CD14-positive monocyte (primary cell): ENCODE measurements at regions not wholly inside any gene's neighbourhood (a gene's known extent, or its start where the extent isn't known, plus 50 kb on each side); places are given as distances from the start of the nearest gene placed in this dataset. TPM values are rescaled to one million over a fixed set of nuclear protein-coding genes. Genes with fewer than 3 reads are reported as not detected.

ENCODE experiments used
- DNase-seq, 3 donors: peaks; one replicate each; pipeline ENCODE4 v3.0.0-alpha.2; 2011 to 2022
- H2AFZ ChIP-seq: 2 replicates; pipeline ENCODE4 v1.6.0; 2012; ENCODE audit warnings: mild to moderate bottlenecking, low read depth, low read length, inconsistent platforms; ENCODE audit not compliant: insufficient read depth, poor library complexity, severe bottlenecking
- H3K27ac ChIP-seq, 2 donors: 1 replicate in 1 of 2; 2 replicates in 1 of 2; pipeline ENCODE4 v1.5.1; 2012 to 2013; ENCODE audit warnings: low read length in 2 of 2, control low read depth in 1 of 2, inconsistent platforms in 1 of 2, low read depth in 1 of 2, mild to moderate bottlenecking in 1 of 2
- H3K27me3 ChIP-seq, 2 donors: one replicate each; pipeline versions ENCODE4 v1.6.0 to v1.6.1; 2011 to 2013; ENCODE audit warnings: low read length in 2 of 2; ENCODE audit not compliant: control insufficient read depth in 2 of 2, insufficient read depth in 2 of 2
- H3K36me3 ChIP-seq, 2 donors: replicated peaks in 1 of 2; 1 replicate in 1 of 2; 2 replicates in 1 of 2; pipeline versions ENCODE4 v1.5.1 to v1.6.1; 2012 to 2013; ENCODE audit warnings: low read length in 2 of 2, control low read depth in 1 of 2, inconsistent platforms in 1 of 2, mild to moderate bottlenecking in 1 of 2; ENCODE audit not compliant: insufficient read depth in 2 of 2, control insufficient read depth in 1 of 2
- H3K4me1 ChIP-seq, 2 donors: 1 replicate in 1 of 2; 2 replicates in 1 of 2; pipeline versions ENCODE4 v1.5.1 to v1.6.1; 2012 to 2013; ENCODE audit warnings: low read length in 2 of 2, control low read depth in 1 of 2, inconsistent platforms in 1 of 2, mild to moderate bottlenecking in 1 of 2, moderate library complexity in 1 of 2; ENCODE audit not compliant: insufficient read depth in 2 of 2, control insufficient read depth in 1 of 2
- H3K4me2 ChIP-seq: replicated peaks from 2 replicates; pipeline ENCODE3; 2012; ENCODE audit warnings: low read length, moderate library complexity, mild to moderate bottlenecking; ENCODE audit not compliant: poor library complexity, severe bottlenecking; ENCODE audit errors: extremely low read depth
- H3K4me3 ChIP-seq, 3 experiments: fragments of 200-600 bp in 1 of 3; sonication (generic) in 1 of 3; replicated peaks in 1 of 3; 1 replicate in 2 of 3; 2 replicates in 1 of 3; pipeline ENCODE4 v1.5.1; 2011 to 2013; ENCODE audit warnings: low read length in 3 of 3, mild to moderate bottlenecking in 3 of 3, control low read depth in 2 of 3, low read depth in 2 of 3, inconsistent platforms in 1 of 3, moderate library complexity in 1 of 3
- H3K79me2 ChIP-seq: 2 replicates; pipeline ENCODE4 v1.6.0; 2012; ENCODE audit warnings: mild to moderate bottlenecking, control low read depth, inconsistent platforms, low read length, moderate library complexity; ENCODE audit not compliant: insufficient read depth
- H3K9ac ChIP-seq: 2 replicates; pipeline ENCODE4 v1.6.0; 2017; ENCODE audit warnings: low read length, mild to moderate bottlenecking; ENCODE audit not compliant: insufficient read depth, poor library complexity, severe bottlenecking
- H3K9me3 ChIP-seq, 2 donors: replicated peaks in 1 of 2; 1 replicate in 1 of 2; 2 replicates in 1 of 2; pipeline versions ENCODE4 v1.5.1 to v1.6.1; 2012 to 2013; ENCODE audit warnings: low read length in 2 of 2, control low read depth in 1 of 2; ENCODE audit not compliant: control insufficient read depth in 1 of 2, insufficient read depth in 1 of 2
- H4K20me1 ChIP-seq: 2 replicates; pipeline ENCODE4 v1.6.0; 2012; ENCODE audit warnings: mild to moderate bottlenecking, low read length, control low read depth, moderate library complexity; ENCODE audit not compliant: insufficient read depth
- H3K27ac Mint-ChIP-seq, 7 donors: one replicate each; pipeline ENCODE4 v1.8.0; 2020; ENCODE audit warnings: mild to moderate bottlenecking in 7 of 7, mixed read lengths in 7 of 7, moderate library complexity in 6 of 7, inconsistent platforms in 2 of 7
- H3K27me3 Mint-ChIP-seq, 3 donors: one replicate each; pipeline ENCODE4 v1.8.0; 2021 to 2022; ENCODE audit warnings: low read depth in 3 of 3, mild to moderate bottlenecking in 3 of 3, mixed read lengths in 3 of 3, moderate library complexity in 3 of 3, inconsistent platforms in 1 of 3
- H3K36me3 Mint-ChIP-seq, 2 donors: one replicate each; pipeline ENCODE4 v1.8.0; 2020; ENCODE audit warnings: mixed read lengths in 2 of 2, inconsistent platforms in 1 of 2, mild to moderate bottlenecking in 1 of 2
- H3K4me1 Mint-ChIP-seq: one replicate; pipeline ENCODE4 v1.8.0; 2020; ENCODE audit warnings: mild to moderate bottlenecking, mixed read lengths
- H3K4me3 Mint-ChIP-seq, 2 donors: one replicate each; pipeline ENCODE4 v1.8.0; 2020; ENCODE audit warnings: mild to moderate bottlenecking in 2 of 2, mixed read lengths in 2 of 2, moderate library complexity in 1 of 2
- H3K9me3 Mint-ChIP-seq, 7 donors: one replicate each; pipeline ENCODE4 v1.8.0; 2020 to 2022; ENCODE audit warnings: mixed read lengths in 7 of 7, mild to moderate bottlenecking in 6 of 7, moderate library complexity in 6 of 7, inconsistent platforms in 2 of 7
- WGBS: methylation state at CpG from one replicate; pipeline ENCODE4 v1.1.5; 2013; ENCODE audit warnings: missing lambda C conversion rate; ENCODE audit not compliant: insufficient coverage; 5-methylcytosine and 5-hydroxymethylcytosine counted together
- intact Hi-C, 2 donors: fragments of 100-400 bp; cut with micrococcal nuclease; formaldehyde crosslinking; loops; one replicate each; pipeline versions ENCODE4 v1.15.0 to v1.15.1; 2023
- small RNA-seq: library from RNA; depleted of rRNA; stranded (forward); fragments of <200 nt; gene quantifications from one replicate; pipeline ENCODE3, GENCODE V24; 2012; ENCODE audit warnings: low read depth; ENCODE audit not compliant: insufficient read length
- TF ChIP-seq, protein P1 (sequence below): fragments of 200-600 bp; IDR thresholded peaks from one replicate; pipeline ENCODE4 v1.8.0; 2022; ENCODE audit warnings: antibody characterized with exemption, mild to moderate bottlenecking

DNA sequence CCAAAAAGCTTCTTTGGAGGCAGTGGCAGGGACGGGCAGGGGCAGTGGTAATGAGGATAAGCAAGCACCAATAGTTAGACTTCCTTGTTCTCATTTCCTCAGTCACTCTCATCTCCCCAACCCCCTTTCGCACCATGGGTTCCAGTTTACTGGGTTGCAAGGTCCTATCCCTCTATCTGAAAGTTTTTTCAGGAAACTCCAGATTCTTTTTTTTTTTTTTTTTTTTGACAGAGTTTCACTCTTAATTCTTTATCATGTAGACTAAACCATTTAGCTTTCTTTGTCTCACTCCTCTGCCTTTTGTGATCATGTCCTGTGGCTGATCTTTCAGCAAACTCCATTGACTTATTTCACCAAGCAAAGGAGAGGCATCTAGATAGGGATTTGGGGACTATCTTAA lies 51.4 kb upstream of the GMDS start:
- no peaks in the 10 kb centered on the region for H3K36me3 ChIP-seq
- Mint-ChIP-seq H3K4me1 (no peaks in the 10 kb centered on the region), H3K9me3 (peaks cover 48 to 81% (median 64%) of the 10 kb centered on the region in 7 donors), H3K36me3 (peaks cover 3 to 8% of the 10 kb centered on the region in 2 donors), H3K27ac (no peak overlapping the region), H3K4me3 (no peak overlapping the region), H3K27me3 (no peaks in the 10 kb centered on the region)
- H3K9ac ChIP-seq, result no peak overlapping the region
- intact Hi-C loops, result no loop called here
- no peak overlapping the region for H3K4me3 ChIP-seq
- H3K27ac ChIP-seq, result no peak overlapping the region
- H3K4me1 ChIP-seq, result no peaks in the 10 kb centered on the region
- no peaks in the 10 kb centered on the region for H4K20me1 ChIP-seq
- H3K4me2 ChIP-seq, result no peak overlapping the region
- peaks cover 31 to 69% of the 10 kb centered on the region in 2 donors for H3K9me3 ChIP-seq
- no peaks in the 10 kb centered on the region for H3K79me2 ChIP-seq
- H3K27me3 ChIP-seq, result no peaks in the 10 kb centered on the region
- TF ChIP-seq, protein P1, sequence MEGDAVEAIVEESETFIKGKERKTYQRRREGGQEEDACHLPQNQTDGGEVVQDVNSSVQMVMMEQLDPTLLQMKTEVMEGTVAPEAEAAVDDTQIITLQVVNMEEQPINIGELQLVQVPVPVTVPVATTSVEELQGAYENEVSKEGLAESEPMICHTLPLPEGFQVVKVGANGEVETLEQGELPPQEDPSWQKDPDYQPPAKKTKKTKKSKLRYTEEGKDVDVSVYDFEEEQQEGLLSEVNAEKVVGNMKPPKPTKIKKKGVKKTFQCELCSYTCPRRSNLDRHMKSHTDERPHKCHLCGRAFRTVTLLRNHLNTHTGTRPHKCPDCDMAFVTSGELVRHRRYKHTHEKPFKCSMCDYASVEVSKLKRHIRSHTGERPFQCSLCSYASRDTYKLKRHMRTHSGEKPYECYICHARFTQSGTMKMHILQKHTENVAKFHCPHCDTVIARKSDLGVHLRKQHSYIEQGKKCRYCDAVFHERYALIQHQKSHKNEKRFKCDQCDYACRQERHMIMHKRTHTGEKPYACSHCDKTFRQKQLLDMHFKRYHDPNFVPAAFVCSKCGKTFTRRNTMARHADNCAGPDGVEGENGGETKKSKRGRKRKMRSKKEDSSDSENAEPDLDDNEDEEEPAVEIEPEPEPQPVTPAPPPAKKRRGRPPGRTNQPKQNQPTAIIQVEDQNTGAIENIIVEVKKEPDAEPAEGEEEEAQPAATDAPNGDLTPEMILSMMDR, result no peak
- DNase-seq, result no peak
- H2AFZ ChIP-seq, result no peak overlapping the region
- 100% methylated on average over 1 of the region's 2 CpGs for WGBS

Small RNA genes lying in the stretch of these regions (small RNA-seq; reads per million reads assigned to genes)
- not detected for gene HMGN2P28
